Ishikawa (cell line): ENCODE measurements at regions not wholly inside any gene's neighbourhood (a gene's known extent, or its start where the extent isn't known, plus 50 kb on each side); places are given as distances from the start of the nearest gene placed in this dataset.

Experiments used
- CEBPB ChIP-seq: IDR thresholded peaks from 2 replicates; pipeline ENCODE4 v1.6.1; 2012
- CREB1 ChIP-seq: IDR thresholded peaks from 2 replicates; pipeline ENCODE4 v1.6.1; 2012; ENCODE audit warnings: low read depth
- EGR1 ChIP-seq: IDR thresholded peaks from 2 replicates; pipeline ENCODE4 v1.6.1; 2012
- EP300 ChIP-seq: IDR thresholded peaks from 2 replicates; pipeline ENCODE4 v1.6.1; 2012; ENCODE audit warnings: borderline replicate concordance
- FOXM1 ChIP-seq: IDR thresholded peaks from 2 replicates; pipeline ENCODE4 v1.6.1; 2012; ENCODE audit warnings: low read depth, borderline replicate concordance
- NFIC ChIP-seq: IDR thresholded peaks from 2 replicates; pipeline ENCODE4 v1.6.1; 2012
- RAD21 ChIP-seq: IDR thresholded peaks from 2 replicates; pipeline ENCODE4 v1.6.1; 2012; ENCODE audit warnings: low read depth
- TAF1 ChIP-seq: IDR thresholded peaks from 2 replicates; pipeline ENCODE4 v1.6.1; 2012; ENCODE audit warnings: low read depth, mild to moderate bottlenecking
- TCF12 ChIP-seq: IDR thresholded peaks from 2 replicates; pipeline ENCODE4 v1.6.1; 2012; ENCODE audit warnings: low read depth
- TEAD4 ChIP-seq: IDR thresholded peaks from 2 replicates; pipeline ENCODE4 v1.6.1; 2012
- YY1 ChIP-seq: IDR thresholded peaks from 2 replicates; pipeline ENCODE4 v1.6.1; 2012; ENCODE audit warnings: low read depth
- ZBTB7A ChIP-seq: IDR thresholded peaks from 2 replicates; pipeline ENCODE4 v1.6.1; 2012; ENCODE audit warnings: low read depth
- TF ChIP-seq, protein P1 (sequence below): IDR thresholded peaks from 2 replicates; pipeline ENCODE4 v1.6.1; 2012; ENCODE audit warnings: low read depth, mild to moderate bottlenecking
- TF ChIP-seq, protein P2 (sequence below): IDR thresholded peaks from 2 replicates; pipeline ENCODE4 v1.6.1; 2012
- TF ChIP-seq, protein P3 (sequence below): IDR thresholded peaks from 2 replicates; pipeline ENCODE4 v1.6.1; 2012

DNA sequence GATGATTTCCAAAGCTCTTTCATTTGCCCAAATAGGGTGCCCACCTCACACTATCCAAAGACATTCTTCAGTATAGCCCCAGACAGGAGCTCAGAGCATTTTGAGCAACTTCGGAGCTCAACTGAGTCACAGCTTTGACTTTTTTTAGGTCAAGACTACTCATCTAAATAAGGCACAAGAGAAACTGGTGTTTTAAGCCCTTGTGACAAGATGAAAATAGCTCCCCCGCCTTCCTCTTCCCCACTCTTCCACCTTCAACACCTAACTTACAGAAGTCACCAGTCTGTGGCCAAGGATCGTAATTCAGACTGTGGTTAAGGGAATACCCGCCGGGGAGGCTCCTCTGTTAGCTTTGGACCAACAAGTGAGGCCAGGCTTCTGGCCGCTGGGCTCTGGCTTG is 60.4 kb upstream of the CA12 start:
- TF ChIP-seq EGR1 (no peak), CREB1 (no peak), TAF1 (no peak), EP300 (no peak), CEBPB (no peak), ZBTB7A (no peak), RAD21 (no peak), NFIC (no peak), TCF12 (no peak), FOXM1 (no peak), YY1 (no peak), TEAD4 (no peak)
- TF ChIP-seq, protein P1, sequence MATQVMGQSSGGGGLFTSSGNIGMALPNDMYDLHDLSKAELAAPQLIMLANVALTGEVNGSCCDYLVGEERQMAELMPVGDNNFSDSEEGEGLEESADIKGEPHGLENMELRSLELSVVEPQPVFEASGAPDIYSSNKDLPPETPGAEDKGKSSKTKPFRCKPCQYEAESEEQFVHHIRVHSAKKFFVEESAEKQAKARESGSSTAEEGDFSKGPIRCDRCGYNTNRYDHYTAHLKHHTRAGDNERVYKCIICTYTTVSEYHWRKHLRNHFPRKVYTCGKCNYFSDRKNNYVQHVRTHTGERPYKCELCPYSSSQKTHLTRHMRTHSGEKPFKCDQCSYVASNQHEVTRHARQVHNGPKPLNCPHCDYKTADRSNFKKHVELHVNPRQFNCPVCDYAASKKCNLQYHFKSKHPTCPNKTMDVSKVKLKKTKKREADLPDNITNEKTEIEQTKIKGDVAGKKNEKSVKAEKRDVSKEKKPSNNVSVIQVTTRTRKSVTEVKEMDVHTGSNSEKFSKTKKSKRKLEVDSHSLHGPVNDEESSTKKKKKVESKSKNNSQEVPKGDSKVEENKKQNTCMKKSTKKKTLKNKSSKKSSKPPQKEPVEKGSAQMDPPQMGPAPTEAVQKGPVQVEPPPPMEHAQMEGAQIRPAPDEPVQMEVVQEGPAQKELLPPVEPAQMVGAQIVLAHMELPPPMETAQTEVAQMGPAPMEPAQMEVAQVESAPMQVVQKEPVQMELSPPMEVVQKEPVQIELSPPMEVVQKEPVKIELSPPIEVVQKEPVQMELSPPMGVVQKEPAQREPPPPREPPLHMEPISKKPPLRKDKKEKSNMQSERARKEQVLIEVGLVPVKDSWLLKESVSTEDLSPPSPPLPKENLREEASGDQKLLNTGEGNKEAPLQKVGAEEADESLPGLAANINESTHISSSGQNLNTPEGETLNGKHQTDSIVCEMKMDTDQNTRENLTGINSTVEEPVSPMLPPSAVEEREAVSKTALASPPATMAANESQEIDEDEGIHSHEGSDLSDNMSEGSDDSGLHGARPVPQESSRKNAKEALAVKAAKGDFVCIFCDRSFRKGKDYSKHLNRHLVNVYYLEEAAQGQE, result no peak
- TF ChIP-seq, protein P2, sequence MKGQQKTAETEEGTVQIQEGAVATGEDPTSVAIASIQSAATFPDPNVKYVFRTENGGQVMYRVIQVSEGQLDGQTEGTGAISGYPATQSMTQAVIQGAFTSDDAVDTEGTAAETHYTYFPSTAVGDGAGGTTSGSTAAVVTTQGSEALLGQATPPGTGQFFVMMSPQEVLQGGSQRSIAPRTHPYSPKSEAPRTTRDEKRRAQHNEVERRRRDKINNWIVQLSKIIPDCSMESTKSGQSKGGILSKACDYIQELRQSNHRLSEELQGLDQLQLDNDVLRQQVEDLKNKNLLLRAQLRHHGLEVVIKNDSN, result no peak
- TF ChIP-seq, protein P3, sequence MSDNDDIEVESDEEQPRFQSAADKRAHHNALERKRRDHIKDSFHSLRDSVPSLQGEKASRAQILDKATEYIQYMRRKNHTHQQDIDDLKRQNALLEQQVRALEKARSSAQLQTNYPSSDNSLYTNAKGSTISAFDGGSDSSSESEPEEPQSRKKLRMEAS, result no peak

DNA sequence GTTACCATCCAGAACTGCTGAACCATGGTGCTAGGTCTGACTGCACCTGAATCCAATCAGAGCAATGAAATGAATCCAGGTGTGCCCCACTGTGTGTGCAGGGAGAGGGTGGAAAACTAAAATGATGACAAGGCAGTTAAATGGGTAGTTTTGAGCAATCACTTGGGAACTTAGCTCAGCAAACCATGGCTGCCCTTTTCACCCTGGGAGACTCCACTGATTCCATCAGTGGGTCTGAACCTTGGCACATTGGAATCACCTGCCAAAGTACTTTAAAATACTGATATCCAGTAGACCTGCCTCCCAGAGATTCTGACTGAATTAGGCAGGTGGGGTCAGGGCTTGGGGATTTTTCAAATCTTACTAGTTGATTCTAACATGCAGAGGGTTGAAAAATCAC is 59.8 kb upstream of the USP3 start:
- TF ChIP-seq FOXM1, result no peak
- TF ChIP-seq, protein P3, result no peak
- TF ChIP-seq EP300, result no peak
- no peak for TF ChIP-seq TEAD4
- no peak for TF ChIP-seq CEBPB
- TF ChIP-seq EGR1, result no peak

DNA sequence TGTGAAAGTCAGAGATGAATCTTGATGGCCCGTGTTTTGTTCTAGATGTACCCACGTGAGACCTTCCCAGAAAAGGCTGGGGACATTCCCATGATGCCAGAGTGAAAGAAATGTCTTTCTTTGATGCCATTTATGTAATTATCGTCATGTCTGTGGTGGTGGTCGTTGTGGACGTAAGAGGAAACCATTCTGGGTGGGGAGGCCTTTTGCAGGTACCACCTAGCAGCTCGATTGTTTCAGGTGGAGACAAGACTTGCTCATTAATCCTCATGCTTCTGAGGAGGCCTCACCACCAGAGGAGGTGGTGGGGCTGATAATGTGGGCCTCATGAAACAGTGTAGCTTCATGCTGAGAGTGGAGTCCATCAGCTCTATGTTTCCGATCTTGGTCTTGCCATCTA is 58.1 kb upstream of the USP3 start:
- TF ChIP-seq, protein P1, result no peak
- TF ChIP-seq EP300 (no peak), ZBTB7A (no peak), TCF12 (no peak), CREB1 (no peak), RAD21 (no peak), YY1 (no peak), FOXM1 (no peak), NFIC (no peak), TEAD4 (no peak), TAF1 (no peak), CEBPB (no peak), EGR1 (no peak)
- TF ChIP-seq, protein P3, result no peak
- TF ChIP-seq, protein P2, result no peak

DNA sequence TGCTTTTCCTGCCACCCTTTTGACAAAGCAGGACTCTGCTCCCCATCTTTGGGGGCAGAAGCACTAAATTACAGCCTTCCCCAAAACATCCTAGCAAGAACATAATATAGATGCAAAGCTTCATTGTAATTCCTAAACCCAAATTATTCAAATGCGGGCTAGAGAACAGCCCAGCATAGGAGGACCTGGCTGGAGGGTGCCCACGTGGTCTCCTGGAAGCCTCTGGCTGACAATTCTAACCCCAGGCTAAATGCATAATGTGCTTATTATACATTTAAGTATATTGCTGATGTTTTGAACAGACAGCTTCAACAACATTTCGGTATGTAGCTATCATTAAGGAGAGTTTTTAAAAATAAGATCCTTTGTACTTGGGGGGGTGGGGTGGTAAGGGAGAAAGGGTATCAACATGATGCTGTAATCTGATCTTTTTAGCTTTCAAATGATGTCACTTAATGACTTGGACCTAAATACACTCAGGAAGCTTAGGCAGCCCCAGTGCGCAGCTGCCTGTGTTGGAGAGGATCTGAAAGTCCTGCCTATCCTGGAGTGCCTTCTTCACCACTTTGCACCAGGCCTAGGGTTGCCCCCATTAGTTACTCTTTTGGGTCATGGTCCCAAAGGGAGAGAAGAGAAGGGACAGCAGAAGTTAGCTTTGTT is 57.2 kb upstream of the USP3 start:
- TF ChIP-seq, protein P2, result no peak
- no peak for TF ChIP-seq CEBPB
- TF ChIP-seq CREB1, result no peak
- TF ChIP-seq EGR1, result no peak

DNA sequence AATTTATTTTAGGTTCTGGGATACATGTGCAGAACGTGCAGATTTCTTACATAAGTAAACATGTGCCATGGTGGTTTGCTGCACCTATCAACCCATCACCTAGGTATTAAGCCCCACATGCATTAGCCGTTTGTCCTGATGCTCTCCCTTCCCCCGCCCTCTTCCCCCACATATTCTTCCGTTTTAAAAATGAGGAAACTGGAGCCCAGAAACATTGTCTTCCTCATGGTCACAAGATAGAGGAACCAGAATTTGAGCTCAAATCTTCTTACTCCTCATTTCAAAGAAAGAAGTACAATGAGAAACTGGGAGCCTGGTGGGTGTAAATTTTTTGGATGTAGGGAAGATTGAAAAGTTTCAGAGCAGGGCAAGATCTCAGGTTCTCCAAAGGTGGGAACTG is 56.1 kb upstream of the USP3 start:
- TF ChIP-seq, protein P2, result no peak
- TF ChIP-seq RAD21 (no peak), ZBTB7A (no peak), TEAD4 (no peak), EP300 (no peak), TCF12 (no peak), EGR1 (no peak), CREB1 (no peak), YY1 (no peak), NFIC (no peak), CEBPB (no peak), TAF1 (no peak), FOXM1 (no peak)
- TF ChIP-seq, protein P1, result no peak
- TF ChIP-seq, protein P3, result no peak
